ENCODE measurements at regions not wholly inside any gene's neighbourhood (a gene's known extent, or its start where the extent isn't known, plus 50 kb on each side); places are given as distances from the start of the nearest gene placed in this dataset.
A peak's percentile ranks its signal among the peaks of the same experiment; 100 is the strongest.

GRCh38 chr3:29064085-29064484 is 216.8 kb upstream of the RBMS3 start:
- no peak for TF ChIP-seq CTCF (conservative IDR thresholded peaks at IDR 0.05; ENCODE audit: low read depth, low read length)
- DNase-seq (ENCODE audit: low read depth) = peak; percentile 82
- no peak overlapping the region for H3K4me3 ChIP-seq (ENCODE audit: low read length)

DNA sequence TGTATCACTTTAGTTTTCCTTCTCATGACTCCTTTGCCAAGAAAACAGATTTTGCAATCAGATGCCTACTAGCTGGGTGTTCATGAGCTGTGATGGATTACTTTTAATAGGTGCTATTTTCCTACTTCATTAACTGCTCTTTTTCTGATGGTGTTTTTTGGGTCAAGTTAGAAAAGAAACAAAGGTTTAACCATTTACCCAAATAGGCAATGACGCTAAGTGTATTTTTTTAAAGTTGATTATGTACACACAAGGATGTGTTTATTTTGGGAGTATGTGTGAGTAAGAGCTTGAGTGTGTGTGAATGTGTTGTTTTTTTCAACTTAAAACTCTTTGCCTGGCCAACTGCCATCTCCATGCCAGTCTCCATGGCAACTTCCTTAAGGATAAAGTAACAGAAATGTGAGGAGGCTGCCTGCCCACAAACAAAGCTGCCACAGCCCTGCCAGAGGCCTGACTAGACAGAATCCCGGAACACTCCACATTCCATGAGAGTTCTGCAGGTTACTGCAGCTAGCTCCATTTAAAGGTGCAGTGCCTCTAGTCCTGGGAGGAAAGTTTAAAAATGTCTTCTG is 215.6 kb upstream of the RBMS3 start:
- no peak overlapping the region for H3K4me3 ChIP-seq (ENCODE audit: low read length)
- peak; percentile 100 for DNase-seq (ENCODE audit: low read depth)
- no peak for TF ChIP-seq CTCF (conservative IDR thresholded peaks at IDR 0.05; ENCODE audit: low read depth, low read length)

GRCh38 chr3:29067007-29067406 is 213.9 kb upstream of the RBMS3 start:
- no peak for DNase-seq (ENCODE audit: low read depth)
- H3K4me3 ChIP-seq (ENCODE audit: low read length) = no peak overlapping the region
- no peak for TF ChIP-seq CTCF (conservative IDR thresholded peaks at IDR 0.05; ENCODE audit: low read depth, low read length)

GRCh38 chr3:29070959-29071634 is 209.8 kb upstream of the RBMS3 start:
- TF ChIP-seq CTCF (conservative IDR thresholded peaks at IDR 0.05; ENCODE audit: low read depth, low read length) = no peak

GRCh38 chr3:29072611-29073010 is 208.3 kb upstream of the RBMS3 start:
- TF ChIP-seq CTCF (conservative IDR thresholded peaks at IDR 0.05; ENCODE audit: low read depth, low read length) = no peak
- no peak for DNase-seq (ENCODE audit: low read depth)
- H3K4me3 ChIP-seq (ENCODE audit: low read length) = no peak overlapping the region

More at GRCh38 chr3:29070959-29071634, 209.8 kb upstream of the RBMS3 start:
- no peak overlapping the region for H3K4me3 ChIP-seq (ENCODE audit: low read length)
- no peak for DNase-seq (ENCODE audit: low read depth)

GRCh38 chr3:29077356-29077755 is 203.5 kb upstream of the RBMS3 start:
- TF ChIP-seq CTCF (conservative IDR thresholded peaks at IDR 0.05; ENCODE audit: low read depth, low read length) = no peak
- DNase-seq (ENCODE audit: low read depth) = no peak
- H3K4me3 ChIP-seq (ENCODE audit: low read length) = no peak overlapping the region

- TF ChIP-seq CTCF (conservative IDR thresholded peaks at IDR 0.05; ENCODE audit: low read depth, low read length) = no peak
- no peak overlapping the region for H3K4me3 ChIP-seq (ENCODE audit: low read length)
- no peak for DNase-seq (ENCODE audit: low read depth)
These were observed 201.5 kb upstream of the RBMS3 start for GRCh38 chr3:29079358-29079757.

Data from retinal pigment epithelial cell (primary cell).